ENCODE measurements at regions not wholly inside any gene's neighbourhood (a gene's known extent, or its start where the extent isn't known, plus 50 kb on each side); places are given as distances from the start of the nearest gene placed in this dataset.

- Histone ChIP-seq H3K9me3 (no peaks in the 10 kb centered on the region), H3K27me3 (no peaks in the 10 kb centered on the region), H3K4me3 (no peak overlapping the region), H3K27ac (no peak overlapping the region), H3K36me3 (no peaks in the 10 kb centered on the region), H3K4me1 (peaks cover 22 to 31% (median 26%) of the 10 kb centered on the region in 3 donors)
- TF ChIP-seq CTCF (IDR thresholded peaks at IDR 0.05), result no peak
- DNase-seq (no peak), FAIRE-seq (no peak), ATAC-seq (no peak)
- intact Hi-C loops (cut with DNase I), result no loop called here
- WGBS, 2 donors, result 70 to 74% methylated on average over 12 of the region's 12 CpGs
Observed at GRCh38 chr19:30648866-30649862, 277.0 kb downstream of the ZNF536 start.

- no peaks in the 10 kb centered on the region for H3K9me3 ChIP-seq
- ATAC-seq, result no peak
- WGBS, 2 donors, result 74 to 79% methylated on average over 19 of the region's 19 CpGs
- TF ChIP-seq CTCF (IDR thresholded peaks at IDR 0.05), result no peak
- intact Hi-C loops (cut with DNase I), result no loop called here
- no peak overlapping the region for H3K4me3 ChIP-seq
- no peaks in the 10 kb centered on the region for H3K27me3 ChIP-seq
- FAIRE-seq, result no peak
- no peak overlapping the region for H3K27ac ChIP-seq
- H3K4me1 ChIP-seq, result peaks cover 16 to 22% (median 20%) of the 10 kb centered on the region in 3 donors
- DNase-seq, result no peak
- no peaks in the 10 kb centered on the region for H3K36me3 ChIP-seq
Observed at GRCh38 chr19:30647891-30648720, 275.9 kb downstream of the ZNF536 start.

- 66 to 71% methylated on average over 6 of the region's 6 CpGs for WGBS, 2 donors
- ATAC-seq (no peak), DNase-seq (no peak), FAIRE-seq (no peak)
- Histone ChIP-seq H3K27ac (no peak overlapping the region), H3K36me3 (no peaks in the 10 kb centered on the region), H3K4me1 (peaks cover 12 to 15% (median 14%) of the 10 kb centered on the region in 3 donors), H3K9me3 (no peaks in the 10 kb centered on the region), H3K4me3 (no peak overlapping the region), H3K27me3 (no peaks in the 10 kb centered on the region)
- no peak for TF ChIP-seq CTCF (IDR thresholded peaks at IDR 0.05)
- intact Hi-C loops (cut with DNase I), result no loop called here
Observed at GRCh38 chr19:30646806-30647205, 274.6 kb downstream of the ZNF536 start.

- no peak for TF ChIP-seq CTCF (IDR thresholded peaks at IDR 0.05)
- Histone ChIP-seq H3K9me3 (no peaks in the 10 kb centered on the region), H3K4me1 (peaks cover 9 to 10% (median 9%) of the 10 kb centered on the region in 3 donors), H3K27me3 (no peaks in the 10 kb centered on the region), H3K4me3 (no peak overlapping the region), H3K27ac (no peak overlapping the region), H3K36me3 (no peaks in the 10 kb centered on the region)
- intact Hi-C loops (cut with DNase I), result no loop called here
- ATAC-seq (no peak), FAIRE-seq (no peak), DNase-seq (no peak)
- WGBS, 2 donors, result 89 to 90% methylated on average over 12 of the region's 12 CpGs
Observed at GRCh38 chr19:30645946-30646577, 273.9 kb downstream of the ZNF536 start.
